Liver (tissue), 3 donors: ENCODE measurements at regions not wholly inside any gene's neighbourhood (a gene's known extent, or its start where the extent isn't known, plus 50 kb on each side); places are given as distances from the start of the nearest gene placed in this dataset.

Experiments used
- ATF3 ChIP-seq: IDR thresholded peaks from 2 replicates; pipeline ENCODE4 v1.6.1; 2016; ENCODE audit warnings: antibody characterized with exemption
- CTCF ChIP-seq: fragments of 150-350 bp; IDR thresholded peaks from 2 replicates; pipeline ENCODE4 v1.5.1; 2017; ENCODE audit warnings: improper control_type of control experiment, low read depth, low read length; ENCODE audit not compliant: missing input control
- EGR1 ChIP-seq, 2 donors: IDR thresholded peaks; 2 replicates each; pipeline ENCODE4 v1.6.1; 2016 to 2018; ENCODE audit warnings: antibody characterized with exemption in 2 of 2, low read depth in 2 of 2
- GABPA ChIP-seq, 2 donors: IDR thresholded peaks in 1 of 2; conservative IDR thresholded peaks in 1 of 2; 2 replicates each; pipeline ENCODE4 v1.6.1; 2016; ENCODE audit warnings: antibody characterized with exemption in 2 of 2, mild to moderate bottlenecking in 1 of 2, moderate library complexity in 1 of 2
- HNF4A ChIP-seq, 2 donors: conservative IDR thresholded peaks; 2 replicates each; pipeline ENCODE4 v1.6.1; 2016; ENCODE audit warnings: antibody characterized with exemption in 2 of 2, mild to moderate bottlenecking in 2 of 2
- HNF4G ChIP-seq: IDR thresholded peaks from 2 replicates; pipeline ENCODE4 v1.6.1; 2016; ENCODE audit warnings: antibody characterized with exemption
- JUND ChIP-seq, 2 donors: IDR thresholded peaks; 2 replicates each; pipeline ENCODE4 v1.6.1; 2016; ENCODE audit warnings: antibody characterized with exemption in 2 of 2
- RAD21 ChIP-seq, 2 donors: IDR thresholded peaks; 2 replicates each; pipeline ENCODE4 v1.6.1; 2016; ENCODE audit warnings: antibody characterized with exemption in 2 of 2, mild to moderate bottlenecking in 2 of 2
- RXRA ChIP-seq, 2 donors: IDR thresholded peaks; 2 replicates each; pipeline ENCODE4 v1.6.1; 2017 to 2018; ENCODE audit warnings: antibody characterized with exemption in 2 of 2, mild to moderate bottlenecking in 1 of 2
- SP1 ChIP-seq: IDR thresholded peaks from 2 replicates; pipeline ENCODE4 v1.6.1; 2018; ENCODE audit warnings: antibody characterized with exemption, mild to moderate bottlenecking
- TAF1 ChIP-seq: conservative IDR thresholded peaks from 2 replicates; pipeline ENCODE4 v1.6.1; 2016; ENCODE audit warnings: antibody characterized with exemption, mild to moderate bottlenecking
- YY1 ChIP-seq: IDR thresholded peaks from 2 replicates; pipeline ENCODE4 v1.6.1; 2016; ENCODE audit warnings: antibody characterized with exemption, mild to moderate bottlenecking
- TF ChIP-seq, protein P1 (sequence below): IDR thresholded peaks from 2 replicates; pipeline ENCODE4 v1.6.1; 2016; ENCODE audit warnings: antibody characterized with exemption
- TF ChIP-seq, protein P2 (sequence below): IDR thresholded peaks from 2 replicates; pipeline ENCODE4 v1.6.1; 2016; ENCODE audit warnings: antibody characterized with exemption, mild to moderate bottlenecking
- donor health status: healthy.
- donor health status: healthy.

- TF ChIP-seq CTCF (no peak), GABPA (IDR thresholded peaks at IDR 0.05 in 1 of 2, conservative IDR thresholded peaks at IDR 0.05 in 1 of 2) (no peak), SP1 (no peak), RXRA (IDR thresholded peaks at IDR 0.05) (no peak), ATF3 (no peak), TAF1 (no peak), EGR1 (IDR thresholded peaks at IDR 0.05; ENCODE audit: low read depth in 2 of 2) (no peak), JUND (IDR thresholded peaks at IDR 0.05) (no peak), HNF4A (conservative IDR thresholded peaks at IDR 0.05) (no peak), RAD21 (IDR thresholded peaks at IDR 0.05) (no peak), YY1 (no peak), HNF4G (no peak)
- TF ChIP-seq, protein P1, sequence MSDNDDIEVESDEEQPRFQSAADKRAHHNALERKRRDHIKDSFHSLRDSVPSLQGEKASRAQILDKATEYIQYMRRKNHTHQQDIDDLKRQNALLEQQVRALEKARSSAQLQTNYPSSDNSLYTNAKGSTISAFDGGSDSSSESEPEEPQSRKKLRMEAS: no peak
- TF ChIP-seq, protein P2, sequence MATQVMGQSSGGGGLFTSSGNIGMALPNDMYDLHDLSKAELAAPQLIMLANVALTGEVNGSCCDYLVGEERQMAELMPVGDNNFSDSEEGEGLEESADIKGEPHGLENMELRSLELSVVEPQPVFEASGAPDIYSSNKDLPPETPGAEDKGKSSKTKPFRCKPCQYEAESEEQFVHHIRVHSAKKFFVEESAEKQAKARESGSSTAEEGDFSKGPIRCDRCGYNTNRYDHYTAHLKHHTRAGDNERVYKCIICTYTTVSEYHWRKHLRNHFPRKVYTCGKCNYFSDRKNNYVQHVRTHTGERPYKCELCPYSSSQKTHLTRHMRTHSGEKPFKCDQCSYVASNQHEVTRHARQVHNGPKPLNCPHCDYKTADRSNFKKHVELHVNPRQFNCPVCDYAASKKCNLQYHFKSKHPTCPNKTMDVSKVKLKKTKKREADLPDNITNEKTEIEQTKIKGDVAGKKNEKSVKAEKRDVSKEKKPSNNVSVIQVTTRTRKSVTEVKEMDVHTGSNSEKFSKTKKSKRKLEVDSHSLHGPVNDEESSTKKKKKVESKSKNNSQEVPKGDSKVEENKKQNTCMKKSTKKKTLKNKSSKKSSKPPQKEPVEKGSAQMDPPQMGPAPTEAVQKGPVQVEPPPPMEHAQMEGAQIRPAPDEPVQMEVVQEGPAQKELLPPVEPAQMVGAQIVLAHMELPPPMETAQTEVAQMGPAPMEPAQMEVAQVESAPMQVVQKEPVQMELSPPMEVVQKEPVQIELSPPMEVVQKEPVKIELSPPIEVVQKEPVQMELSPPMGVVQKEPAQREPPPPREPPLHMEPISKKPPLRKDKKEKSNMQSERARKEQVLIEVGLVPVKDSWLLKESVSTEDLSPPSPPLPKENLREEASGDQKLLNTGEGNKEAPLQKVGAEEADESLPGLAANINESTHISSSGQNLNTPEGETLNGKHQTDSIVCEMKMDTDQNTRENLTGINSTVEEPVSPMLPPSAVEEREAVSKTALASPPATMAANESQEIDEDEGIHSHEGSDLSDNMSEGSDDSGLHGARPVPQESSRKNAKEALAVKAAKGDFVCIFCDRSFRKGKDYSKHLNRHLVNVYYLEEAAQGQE: no peak
Observed at GRCh38 chr4:116618638-116619037, 466.7 kb downstream of the TRAM1L1 start.
